K562 (cell line): ENCODE measurements at regions not wholly inside any gene's neighbourhood (a gene's known extent, or its start where the extent isn't known, plus 50 kb on each side); places are given as distances from the start of the nearest gene placed in this dataset.

Experiments
- ATAC-seq: fragments of 200-7000 bp; cut with Tn5 transposase; 3 replicates; pipeline ENCODE4 v1.9.1; 2020; ENCODE audit warnings: moderate library complexity
- BruUV-seq: library from RNA; stranded (reverse); fragments of 400-500 nt; replicated peaks from 2 replicates; lab custom pipeline; 2021; lab: Mats Ljungman, UMichigan
- CTCF ChIA-PET: fragments of 300-600 bp; formaldehyde crosslinking; extraction: SDS; loops from one replicate; lab custom pipeline; 2021; ENCODE audit warnings: low intra/inter-chr PET ratio; lab: Yijun Ruan, JAX
- POLR2A ChIA-PET: fragments of 300-600, 350-650 bp; sonication (Branson Sonifier 250); formaldehyde crosslinking; extraction: SDS; loops from one replicate; lab custom pipeline; 2021; ENCODE audit warnings: antibody characterized with exemption, inconsistent platforms; lab: Yijun Ruan, JAX
- DNase-seq, 4 experiments: peaks; one replicate each; pipeline versions ENCODE4 v3.0.0 to v3.0.0-alpha.2; 2011 to 2018; ENCODE audit warnings: low spot score in 3 of 4, mixed read lengths in 3 of 4; ENCODE audit errors: extremely low read depth in 1 of 4
- FAIRE-seq: peaks from 2 replicates; lab custom pipeline; 2011; peaks lifted over from hg19 to GRCh38; lab: Jason Lieb, UNC
- H2AFZ ChIP-seq: 2 replicates; pipeline ENCODE4 v1.6.0; 2011; ENCODE audit warnings: low read depth, low read length, control low read depth, inconsistent platforms
- H3K27ac ChIP-seq: fragments of 200-600 bp; 3 replicates; pipeline ENCODE4 v1.8.0; 2011; ENCODE audit warnings: low read depth, mild to moderate bottlenecking, control low read depth, inconsistent platforms, low read length, moderate library complexity, mixed read lengths; ENCODE audit errors: extremely low read depth
- H3K27me3 ChIP-seq, 2 experiments: fragments of 300-600 bp in 1 of 2; 2 replicates in 1 of 2; 3 replicates in 1 of 2; pipeline versions ENCODE4 v1.6.0 to v1.8.0; 2011; ENCODE audit warnings: inconsistent platforms in 2 of 2, low read length in 2 of 2, mild to moderate bottlenecking in 1 of 2, mixed read lengths in 1 of 2, moderate library complexity in 1 of 2; ENCODE audit not compliant: control insufficient read depth in 2 of 2, insufficient read depth in 2 of 2
- H3K36me3 ChIP-seq: fragments of 300-600 bp; 3 replicates; pipeline ENCODE4 v1.8.0; 2011; ENCODE audit warnings: mild to moderate bottlenecking, low read length, inconsistent platforms; ENCODE audit not compliant: control insufficient read depth, insufficient read depth
- H3K4me1 ChIP-seq, 2 experiments: fragments of 200-600 bp in 1 of 2; replicated peaks in 1 of 2; 2 replicates in 1 of 2; 3 replicates in 1 of 2; pipeline versions ENCODE4 v1.5.1 to v1.8.0; 2011; ENCODE audit warnings: inconsistent platforms in 2 of 2, low read length in 2 of 2, mild to moderate bottlenecking in 1 of 2, mixed read lengths in 1 of 2, moderate library complexity in 1 of 2; ENCODE audit not compliant: control insufficient read depth in 2 of 2, insufficient read depth in 2 of 2
- H3K4me2 ChIP-seq: 2 replicates; pipeline ENCODE4 v1.6.1; 2011; ENCODE audit warnings: low read length, control low read depth, inconsistent platforms, mixed read lengths; ENCODE audit not compliant: insufficient read depth
- H3K4me3 ChIP-seq: fragments of 200-600 bp; sonication (generic), shearing (Covaris generic); 2 replicates; pipeline ENCODE4 v1.5.1; 2016; ENCODE audit warnings: control low read depth, inconsistent platforms
- H3K79me2 ChIP-seq: fragments of 200-600 bp; 3 replicates; pipeline ENCODE4 v1.8.0; 2011; ENCODE audit warnings: low read length, inconsistent platforms; ENCODE audit not compliant: control insufficient read depth, insufficient read depth
- H3K9ac ChIP-seq, 2 experiments: 2 replicates each; pipeline versions ENCODE4 v1.6.0 to v1.6.1; 2011; ENCODE audit warnings: low read depth in 2 of 2, low read length in 2 of 2, control low read depth in 1 of 2, inconsistent platforms in 1 of 2, mild to moderate bottlenecking in 1 of 2, mixed read lengths in 1 of 2; ENCODE audit not compliant: insufficient read depth in 1 of 2
- H3K9me1 ChIP-seq: one replicate; pipeline ENCODE4 v1.6.0; 2011; ENCODE audit warnings: inconsistent platforms, mild to moderate bottlenecking, low read length, moderate library complexity; ENCODE audit not compliant: control insufficient read depth, insufficient read depth
- H3K9me3 ChIP-seq: replicated peaks from 2 replicates; pipeline ENCODE4 v1.5.1; 2011; ENCODE audit warnings: low read depth, low read length, inconsistent platforms; ENCODE audit not compliant: control insufficient read depth, insufficient read depth
- H4K20me1 ChIP-seq: replicated peaks from 2 replicates; pipeline ENCODE4 v1.6.1; 2011; ENCODE audit warnings: low read length, inconsistent platforms, mixed read lengths; ENCODE audit not compliant: control insufficient read depth, insufficient read depth
- NEUROD1 ChIP-seq: fragments of 150-350 bp; IDR thresholded peaks from 2 replicates; pipeline ENCODE4 v1.6.1; 2014; ENCODE audit warnings: borderline replicate concordance, low read length, low read depth; ENCODE audit not compliant: partially characterized antibody
- SMARCA4 ChIP-seq: fragments of 450-650 bp; IDR thresholded peaks from 2 replicates; pipeline ENCODE4 v1.6.1; 2016
- TFAM ChIP-seq: fragments of 250-450 bp; sonication (Bioruptor Pico); conservative IDR thresholded peaks from 2 replicates; pipeline ENCODE4 v1.5.0; 2021; ENCODE audit warnings: mild to moderate bottlenecking, moderate library complexity
- ZNF398 ChIP-seq: fragments of 250-450 bp; sonication (Bioruptor Pico); IDR thresholded peaks from 2 replicates; pipeline ENCODE4 v1.8.0; 2021; ENCODE audit warnings: moderate library complexity, mild to moderate bottlenecking, inconsistent platforms
- ZNF717 ChIP-seq: fragments of 250-450 bp; sonication (Bioruptor Pico); IDR thresholded peaks from 2 replicates; pipeline ENCODE4 v1.5.0; 2021
- WGBS: fragments of 100-300 bp; shearing (Covaris generic); methylation state at CpG from one replicate; pipeline ENCODE4 v1.1.6; 2016; ENCODE audit warnings: low coverage, mixed read lengths; ENCODE audit not compliant: insufficient coverage; ENCODE audit errors: missing lambda C conversion rate; 5-methylcytosine and 5-hydroxymethylcytosine counted together
- in situ Hi-C: fragments of 300-500 bp; cut with MboI; formaldehyde crosslinking; loops from 4 replicates; pipeline ENCODE4 v1.15.0; 2018; ENCODE audit warnings: inconsistent platforms, mixed read lengths
- intact Hi-C: fragments of 100-400 bp; cut with micrococcal nuclease; formaldehyde crosslinking; loops from 2 replicates; pipeline ENCODE4 v1.14.2; 2022
- TF ChIP-seq, protein P1 (sequence below): fragments of 450-650 bp; IDR thresholded peaks from 2 replicates; pipeline ENCODE4 v1.7.0; 2016; ENCODE audit warnings: borderline replicate concordance

- ATAC-seq = no peak
- Histone ChIP-seq H4K20me1 (no peaks in the 10 kb centered on the region), H3K9me3 (no peaks in the 10 kb centered on the region), H3K79me2 (no peaks in the 10 kb centered on the region), H3K9me1 (no peaks in the 10 kb centered on the region), H3K4me1 (no peaks in the 10 kb centered on the region), H3K4me2 (no peak overlapping the region), H2AFZ (no peak overlapping the region), H3K27me3 (peaks cover 2 to 30% of the 10 kb centered on the region in 2 experiments; a peak in 3 of 5 replicates), H3K27ac (no peak overlapping the region), H3K9ac (no peak overlapping the region), H3K36me3 (no peaks in the 10 kb centered on the region), H3K4me3 (no peak overlapping the region)
- no peak for DNase-seq
- TF ChIP-seq ZNF398 (no peak), ZNF717 (CRISPR knock-in tag) (no peak), NEUROD1 (no peak), TFAM (no peak), SMARCA4 (no peak)
- TF ChIP-seq, protein P1, sequence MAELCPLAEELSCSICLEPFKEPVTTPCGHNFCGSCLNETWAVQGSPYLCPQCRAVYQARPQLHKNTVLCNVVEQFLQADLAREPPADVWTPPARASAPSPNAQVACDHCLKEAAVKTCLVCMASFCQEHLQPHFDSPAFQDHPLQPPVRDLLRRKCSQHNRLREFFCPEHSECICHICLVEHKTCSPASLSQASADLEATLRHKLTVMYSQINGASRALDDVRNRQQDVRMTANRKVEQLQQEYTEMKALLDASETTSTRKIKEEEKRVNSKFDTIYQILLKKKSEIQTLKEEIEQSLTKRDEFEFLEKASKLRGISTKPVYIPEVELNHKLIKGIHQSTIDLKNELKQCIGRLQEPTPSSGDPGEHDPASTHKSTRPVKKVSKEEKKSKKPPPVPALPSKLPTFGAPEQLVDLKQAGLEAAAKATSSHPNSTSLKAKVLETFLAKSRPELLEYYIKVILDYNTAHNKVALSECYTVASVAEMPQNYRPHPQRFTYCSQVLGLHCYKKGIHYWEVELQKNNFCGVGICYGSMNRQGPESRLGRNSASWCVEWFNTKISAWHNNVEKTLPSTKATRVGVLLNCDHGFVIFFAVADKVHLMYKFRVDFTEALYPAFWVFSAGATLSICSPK = no peak
- in situ Hi-C loops (no loop called here), intact Hi-C loops (no loop called here)
- CTCF ChIA-PET = interaction anchor here (0.6 kb wide), 1 partner anchor 380 kb away, joined by 4 read pairs; no protein-coding TSS in a partner anchor
- no TSS peak for BruUV-seq
- WGBS = 9% methylated on average over 18 of the region's 18 CpGs
- POLR2A ChIA-PET = no interaction called here
- no peak for FAIRE-seq
Measured at GRCh38 chr6:170053966-170054661, 236.8 kb downstream of the DLL1 start.
